ENCODE measurements at regions not wholly inside any gene's neighbourhood (a gene's known extent, or its start where the extent isn't known, plus 50 kb on each side); places are given as distances from the start of the nearest gene placed in this dataset.
A peak's percentile ranks its signal among the peaks of the same experiment; 100 is the strongest.

- no peak overlapping the region for H3K9ac ChIP-seq (ENCODE audit: low read depth, low read length)
- ATAC-seq (ENCODE audit: low read depth) (no peak), DNase-seq (no peak)
- no peak overlapping the region for H3K56ac ChIP-seq (ENCODE audit: extremely low read depth, insufficient read depth, low read length)
- H3K27ac ChIP-seq (ENCODE audit: insufficient read depth, low read length): no peak overlapping the region
- H4K5ac ChIP-seq (ENCODE audit: low read depth, low read length): no peak overlapping the region
- dilution Hi-C loops (cut with HindIII; ENCODE audit: low sequenced_read_pairs, unreplicated experiment) (no loop called here), in situ Hi-C loops (cut with MboI; ENCODE audit: low sequenced_read_pairs) (no loop called here), intact Hi-C loops (cut with micrococcal nuclease) (no loop called here)
- H3K9me3 ChIP-seq (ENCODE audit: control insufficient read depth, insufficient read depth, low read length): no peaks in the 10 kb centered on the region
- no peak overlapping the region for H2BK5ac ChIP-seq (ENCODE audit: low read depth, low read length, poor library complexity, severe bottlenecking)
- no peaks in the 10 kb centered on the region for H3K79me1 ChIP-seq (ENCODE audit: low read depth in 1 of 2, low read length in 2 of 2)
- no peaks in the 10 kb centered on the region for H3K36me3 ChIP-seq (ENCODE audit: control insufficient read depth, insufficient read depth, low read length)
- H3K14ac ChIP-seq (replicated peaks; ENCODE audit: low read depth, low read length): no peak overlapping the region
- H2AFZ ChIP-seq (replicated peaks; ENCODE audit: low read length, poor library complexity): no peak overlapping the region
- WGBS, 2 experiments (ENCODE audit: extremely low coverage in 2 of 2, insufficient read length in 1 of 2): no CpG with 5 or more reads among the region's 3 CpGs
- H3K4ac ChIP-seq (ENCODE audit: low read depth, low read length): no peak overlapping the region
- no peak overlapping the region for H3K23ac ChIP-seq (ENCODE audit: low read depth, low read length)
- no peak overlapping the region for H2BK120ac ChIP-seq (ENCODE audit: low read depth, low read length)
- H2BK15ac ChIP-seq (ENCODE audit: low read depth, low read length): no peak overlapping the region
- H3K18ac ChIP-seq (ENCODE audit: low read depth, low read length): no peak overlapping the region
- H3K4me3 ChIP-seq (ENCODE audit: insufficient read depth, low read depth, low read length): no peak overlapping the region
- no peak overlapping the region for H4K8ac ChIP-seq (ENCODE audit: low read depth in 2 of 2, low read length in 2 of 2)
- ChIA-PET CTCF (interaction anchor here (0.7 kb wide), 1 partner anchor 465 kb away, joined by 3 read pairs; no protein-coding TSS in a partner anchor), POLR2A (ENCODE audit: unreplicated experiment) (no interaction called here)
- no TSS peak for BruUV-seq (replicated peaks)
- H4K91ac ChIP-seq (ENCODE audit: insufficient read depth, low read depth, low read length): no peak overlapping the region
- no peak overlapping the region for H2AK5ac ChIP-seq (ENCODE audit: low read depth, low read length)
- TF ChIP-seq, protein P1, sequence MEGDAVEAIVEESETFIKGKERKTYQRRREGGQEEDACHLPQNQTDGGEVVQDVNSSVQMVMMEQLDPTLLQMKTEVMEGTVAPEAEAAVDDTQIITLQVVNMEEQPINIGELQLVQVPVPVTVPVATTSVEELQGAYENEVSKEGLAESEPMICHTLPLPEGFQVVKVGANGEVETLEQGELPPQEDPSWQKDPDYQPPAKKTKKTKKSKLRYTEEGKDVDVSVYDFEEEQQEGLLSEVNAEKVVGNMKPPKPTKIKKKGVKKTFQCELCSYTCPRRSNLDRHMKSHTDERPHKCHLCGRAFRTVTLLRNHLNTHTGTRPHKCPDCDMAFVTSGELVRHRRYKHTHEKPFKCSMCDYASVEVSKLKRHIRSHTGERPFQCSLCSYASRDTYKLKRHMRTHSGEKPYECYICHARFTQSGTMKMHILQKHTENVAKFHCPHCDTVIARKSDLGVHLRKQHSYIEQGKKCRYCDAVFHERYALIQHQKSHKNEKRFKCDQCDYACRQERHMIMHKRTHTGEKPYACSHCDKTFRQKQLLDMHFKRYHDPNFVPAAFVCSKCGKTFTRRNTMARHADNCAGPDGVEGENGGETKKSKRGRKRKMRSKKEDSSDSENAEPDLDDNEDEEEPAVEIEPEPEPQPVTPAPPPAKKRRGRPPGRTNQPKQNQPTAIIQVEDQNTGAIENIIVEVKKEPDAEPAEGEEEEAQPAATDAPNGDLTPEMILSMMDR (conservative IDR thresholded peaks at IDR 0.05; ENCODE audit: low read depth, low read length): no peak
- no peak for TF ChIP-seq CEBPB (IDR thresholded peaks at IDR 0.05; ENCODE audit: low read depth, low read length)
- H2BK20ac ChIP-seq (ENCODE audit: low read depth, low read length): no peak overlapping the region
- H3K4me1 ChIP-seq (ENCODE audit: control insufficient read depth, insufficient read depth, low read length): no peaks in the 10 kb centered on the region
- peaks cover 3% of the 10 kb centered on the region; the same call in 1 of the 2 replicates for H3K9me1 ChIP-seq (ENCODE audit: insufficient read depth, low read length)
- H3K4me2 ChIP-seq (ENCODE audit: low read depth, low read length): no peak overlapping the region
- H2AK9ac ChIP-seq (replicated peaks; ENCODE audit: low read depth, low read length, poor library complexity): peak overlapping the region; percentile 39
- no peaks in the 10 kb centered on the region for H4K20me1 ChIP-seq (ENCODE audit: insufficient read depth, low read length)
- H3K27me3 ChIP-seq (ENCODE audit: control insufficient read depth, insufficient read depth, low read length): no peaks in the 10 kb centered on the region
These were observed 53.6 kb upstream of the BCL2L14 start for GRCh38 chr12:12017135-12017581.

Measured in IMR-90 (cell line).